Prostate gland (tissue), 2 donors: ENCODE measurements at regions not wholly inside any gene's neighbourhood (a gene's known extent, or its start where the extent isn't known, plus 50 kb on each side); places are given as distances from the start of the nearest gene placed in this dataset.

ENCODE experiments used
- DNase-seq: peaks from one replicate; pipeline ENCODE4 v3.0.0-alpha.2; 2019; ENCODE audit warnings: low spot score
- H3K27ac ChIP-seq, 2 donors: fragments of 200-600 bp; sonication (generic); 2 replicates each; pipeline ENCODE4 v1.5.1; 2017 to 2019
- H3K27me3 ChIP-seq: fragments of 200-600 bp; sonication (generic); replicated peaks from 2 replicates; pipeline ENCODE4 v1.5.1; 2019; ENCODE audit not compliant: insufficient read depth
- H3K36me3 ChIP-seq, 2 donors: fragments of 200-600 bp; sonication (generic); 1 replicate in 1 of 2; 2 replicates in 1 of 2; pipeline versions ENCODE4 v1.5.1 to v1.8.1; 2017 to 2019
- H3K4me1 ChIP-seq: fragments of 200-600 bp; sonication (generic); replicated peaks from 2 replicates; pipeline ENCODE4 v1.5.1; 2019
- H3K4me3 ChIP-seq, 2 donors: fragments of 200-600 bp; sonication (generic); 2 replicates each; pipeline ENCODE4 v1.5.1; 2017 to 2019
- H3K9me3 ChIP-seq: fragments of 200-600 bp; sonication (generic); 2 replicates; pipeline ENCODE4 v1.5.1; 2017
- POLR2A ChIP-seq: fragments of 450-650 bp; IDR thresholded peaks from one replicate; pipeline ENCODE4 v1.6.1; 2016; ENCODE audit warnings: antibody characterized with exemption, mild to moderate bottlenecking
- POLR2AphosphoS5 ChIP-seq: sonication (generic); formaldehyde crosslinking; IDR thresholded peaks from one replicate; pipeline ENCODE4 v1.6.1; 2017; ENCODE audit warnings: antibody characterized with exemption
- WGBS: methylation state at CpG from one replicate; pipeline ENCODE4 v1.1.5; 2018; 5-methylcytosine and 5-hydroxymethylcytosine counted together
- intact Hi-C: fragments of 100-400 bp; cut with DNase I; formaldehyde crosslinking; loops from one replicate; pipeline ENCODE4 v1.14.2; 2022
- TF ChIP-seq, protein P1 (sequence below), 4 experiments: fragments of 200-600 bp in 2 of 4; fragments of 450-650 bp in 2 of 4; sonication (generic) in 2 of 4; IDR thresholded peaks; 1 replicate in 3 of 4; 2 replicates in 1 of 4; pipeline ENCODE4 v1.5.1; 2016 to 2019; ENCODE audit warnings: antibody characterized with exemption in 4 of 4, mild to moderate bottlenecking in 2 of 4, moderate library complexity in 2 of 4

DNA sequence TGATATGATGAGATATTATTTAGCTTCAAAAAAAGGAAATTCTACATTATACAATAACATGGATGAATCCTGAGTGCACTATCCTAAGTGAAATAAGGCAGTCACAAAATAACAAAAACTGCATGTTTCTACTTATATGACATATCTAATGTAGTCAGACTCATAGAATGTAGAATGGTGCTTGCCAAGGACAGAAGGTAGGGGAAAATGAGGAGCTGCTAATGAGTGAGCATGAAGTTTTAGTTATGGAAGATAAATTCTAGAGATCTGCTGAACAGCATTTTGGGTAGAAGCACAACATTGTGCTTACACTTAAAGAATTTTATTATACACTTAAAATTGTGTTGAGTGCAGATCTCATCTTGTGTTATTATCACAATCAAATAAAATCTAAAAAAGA lies 812.4 kb downstream of the KCTD16 start:
- intact Hi-C loops, result no loop called here
- TF ChIP-seq POLR2A, result no peak
- TF ChIP-seq POLR2AphosphoS5, result no peak
- TF ChIP-seq, protein P1, sequence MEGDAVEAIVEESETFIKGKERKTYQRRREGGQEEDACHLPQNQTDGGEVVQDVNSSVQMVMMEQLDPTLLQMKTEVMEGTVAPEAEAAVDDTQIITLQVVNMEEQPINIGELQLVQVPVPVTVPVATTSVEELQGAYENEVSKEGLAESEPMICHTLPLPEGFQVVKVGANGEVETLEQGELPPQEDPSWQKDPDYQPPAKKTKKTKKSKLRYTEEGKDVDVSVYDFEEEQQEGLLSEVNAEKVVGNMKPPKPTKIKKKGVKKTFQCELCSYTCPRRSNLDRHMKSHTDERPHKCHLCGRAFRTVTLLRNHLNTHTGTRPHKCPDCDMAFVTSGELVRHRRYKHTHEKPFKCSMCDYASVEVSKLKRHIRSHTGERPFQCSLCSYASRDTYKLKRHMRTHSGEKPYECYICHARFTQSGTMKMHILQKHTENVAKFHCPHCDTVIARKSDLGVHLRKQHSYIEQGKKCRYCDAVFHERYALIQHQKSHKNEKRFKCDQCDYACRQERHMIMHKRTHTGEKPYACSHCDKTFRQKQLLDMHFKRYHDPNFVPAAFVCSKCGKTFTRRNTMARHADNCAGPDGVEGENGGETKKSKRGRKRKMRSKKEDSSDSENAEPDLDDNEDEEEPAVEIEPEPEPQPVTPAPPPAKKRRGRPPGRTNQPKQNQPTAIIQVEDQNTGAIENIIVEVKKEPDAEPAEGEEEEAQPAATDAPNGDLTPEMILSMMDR (IDR thresholded peaks at IDR 0.05), result no peak
- Histone ChIP-seq H3K27me3 (no peaks in the 10 kb centered on the region), H3K27ac (no peak overlapping the region), H3K4me1 (no peaks in the 10 kb centered on the region), H3K36me3 (no peaks in the 10 kb centered on the region), H3K9me3 (no peaks in the 10 kb centered on the region), H3K4me3 (no peak overlapping the region)
- no peak for DNase-seq

DNA sequence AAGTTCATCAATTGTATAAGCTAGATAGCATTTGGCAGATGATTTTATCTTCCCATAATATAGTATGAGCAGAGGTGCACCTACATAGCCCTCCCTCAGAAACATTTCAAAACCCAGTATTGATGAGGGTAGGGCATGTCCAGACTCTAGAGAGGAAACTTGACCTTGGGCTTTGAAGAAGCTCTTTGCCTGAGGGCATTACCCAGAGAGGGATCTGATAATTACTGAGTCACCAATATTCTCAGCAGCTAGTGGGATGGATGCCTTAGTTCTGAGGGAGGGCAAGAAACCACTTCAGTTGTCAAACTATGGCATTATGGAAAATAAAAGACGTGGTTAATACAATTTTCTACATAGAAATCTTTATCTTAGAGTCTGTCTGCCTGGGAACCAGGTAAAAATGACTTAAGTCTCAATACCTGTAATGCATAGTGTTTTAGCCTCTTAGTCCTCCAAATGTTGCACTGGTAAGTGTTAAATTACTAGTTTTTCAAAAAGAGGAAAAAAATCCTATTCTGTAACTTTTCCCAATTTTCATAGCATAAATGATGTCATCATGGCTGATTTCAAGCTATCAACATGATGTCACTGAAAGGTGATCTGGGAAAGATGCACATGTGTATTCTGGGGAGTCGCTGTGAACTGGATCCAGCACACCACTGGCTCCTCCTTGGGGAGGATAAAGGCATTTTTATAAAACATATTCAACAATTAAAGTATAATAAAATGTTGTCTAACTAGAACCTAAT lies 809.0 kb downstream of the KCTD16 start:
- no peaks in the 10 kb centered on the region for H3K27me3 ChIP-seq
- H3K36me3 ChIP-seq, result no peaks in the 10 kb centered on the region
- DNase-seq, result no peak
- no peak overlapping the region for H3K4me3 ChIP-seq
- TF ChIP-seq POLR2AphosphoS5 (no peak), POLR2A (no peak)
- TF ChIP-seq, protein P1 (IDR thresholded peaks at IDR 0.05), result no peak
- no peaks in the 10 kb centered on the region for H3K4me1 ChIP-seq
- 60% methylated on average over 2 of the region's 2 CpGs for WGBS
- no peaks in the 10 kb centered on the region for H3K9me3 ChIP-seq
- intact Hi-C loops, result no loop called here
- H3K27ac ChIP-seq, result no peak overlapping the region

DNA sequence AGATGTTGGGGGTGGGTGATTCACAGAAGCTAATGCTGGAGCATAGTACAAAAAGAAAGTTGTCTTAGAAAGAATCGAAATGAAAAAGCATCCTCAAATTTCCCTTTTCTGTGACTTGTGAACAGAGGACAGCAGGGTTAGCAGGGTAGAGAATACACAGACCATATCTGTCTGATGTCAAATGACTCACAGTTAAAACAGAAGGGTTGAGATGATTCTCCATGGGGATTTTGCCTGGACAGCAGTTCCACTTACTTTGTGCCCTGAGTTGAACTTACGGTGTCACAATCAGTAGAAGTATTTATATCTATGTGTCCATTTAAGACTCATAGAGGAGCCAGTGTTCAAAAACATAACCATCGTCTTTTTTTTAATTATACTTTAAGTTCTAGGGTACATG lies 801.6 kb downstream of the KCTD16 start:
- Histone ChIP-seq H3K36me3 (no peaks in the 10 kb centered on the region), H3K4me3 (no peak overlapping the region), H3K27ac (no peak overlapping the region), H3K9me3 (no peaks in the 10 kb centered on the region), H3K4me1 (no peaks in the 10 kb centered on the region), H3K27me3 (no peaks in the 10 kb centered on the region)
- WGBS, result 87% methylated on average over 3 of the region's 3 CpGs
- no peak for TF ChIP-seq POLR2AphosphoS5
- TF ChIP-seq, protein P1 (IDR thresholded peaks at IDR 0.05), result no peak
- TF ChIP-seq POLR2A, result no peak
- no peak for DNase-seq
- intact Hi-C loops, result no loop called here

DNA sequence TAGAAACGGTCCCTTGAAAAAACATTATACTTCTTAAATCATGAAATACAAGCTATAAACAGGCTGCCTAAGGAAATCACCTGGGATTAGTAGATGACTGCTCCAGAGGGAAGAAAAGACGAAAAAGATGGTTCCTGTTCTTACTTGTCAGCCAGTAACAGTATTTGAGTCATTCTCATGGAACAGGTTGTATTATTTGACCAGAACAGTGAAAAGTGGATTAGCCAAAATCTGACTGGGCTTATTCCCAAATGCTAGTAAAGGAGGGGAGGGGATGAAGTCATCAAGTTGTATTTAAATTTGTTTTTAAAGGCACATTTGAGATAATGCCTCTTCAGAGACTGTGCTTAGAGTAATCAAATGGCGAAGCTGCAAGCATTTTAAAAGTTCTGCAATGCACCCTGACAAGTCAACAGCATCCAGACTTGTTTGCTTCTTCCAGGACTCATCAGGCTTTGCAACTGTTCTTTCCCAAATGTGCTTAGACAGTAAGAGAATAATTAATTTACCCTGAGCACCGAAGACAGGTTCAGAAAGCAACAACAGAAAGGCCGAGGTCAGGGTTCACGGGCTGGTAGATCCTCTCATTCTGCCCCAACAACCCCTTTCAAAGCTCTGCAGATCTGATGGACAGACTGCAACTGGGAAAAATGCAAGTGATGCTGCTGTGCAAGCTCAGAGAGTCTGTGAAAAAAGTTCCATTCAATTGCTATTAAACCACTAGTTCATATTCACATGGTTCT lies 800.6 kb downstream of the KCTD16 start:
- intact Hi-C loops, result no loop called here
- no peaks in the 10 kb centered on the region for H3K9me3 ChIP-seq
- DNase-seq, result no peak
- no peaks in the 10 kb centered on the region for H3K4me1 ChIP-seq
- no peak overlapping the region for H3K4me3 ChIP-seq
- 50% methylated on average over 6 of the region's 6 CpGs for WGBS
- H3K27me3 ChIP-seq, result no peaks in the 10 kb centered on the region
- H3K36me3 ChIP-seq, result no peaks in the 10 kb centered on the region
- no peak for TF ChIP-seq POLR2AphosphoS5
- TF ChIP-seq, protein P1 (IDR thresholded peaks at IDR 0.05), result no peak
- no peak for TF ChIP-seq POLR2A
- H3K27ac ChIP-seq, result no peak overlapping the region

DNA sequence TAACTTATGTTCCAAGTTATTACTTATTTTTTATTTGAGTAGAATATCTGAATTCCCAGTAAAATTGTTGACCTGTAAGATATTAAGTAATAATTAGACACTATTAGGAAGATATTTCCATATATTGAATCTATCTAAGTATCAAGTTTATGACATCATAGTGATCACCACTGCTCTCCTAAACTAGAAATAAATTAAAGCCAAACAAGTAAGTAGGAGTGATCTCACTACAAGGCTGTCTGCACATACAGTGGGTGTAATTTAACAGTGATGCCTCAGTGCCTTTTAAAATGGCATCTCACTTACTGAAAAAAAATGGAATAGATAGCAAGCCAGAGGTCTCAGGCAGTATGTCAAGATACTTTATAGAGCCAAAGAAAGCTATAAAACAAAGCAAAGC lies 789.6 kb downstream of the KCTD16 start:
- intact Hi-C loops, result no loop called here
- H3K4me1 ChIP-seq, result no peaks in the 10 kb centered on the region
- TF ChIP-seq, protein P1 (IDR thresholded peaks at IDR 0.05), result no peak
- TF ChIP-seq POLR2AphosphoS5, result no peak
- no peak for TF ChIP-seq POLR2A
- DNase-seq, result no peak
- no peaks in the 10 kb centered on the region for H3K36me3 ChIP-seq
- H3K27me3 ChIP-seq, result no peaks in the 10 kb centered on the region
- H3K27ac ChIP-seq, result no peak overlapping the region
- no peaks in the 10 kb centered on the region for H3K9me3 ChIP-seq
- H3K4me3 ChIP-seq, result no peak overlapping the region
